H9 (cell line): ENCODE measurements at regions not wholly inside any gene's neighbourhood (a gene's known extent, or its start where the extent isn't known, plus 50 kb on each side); places are given as distances from the start of the nearest gene placed in this dataset.

Source experiments
- DNase-seq: peaks from one replicate; pipeline ENCODE4 v3.0.0-alpha.2; 2017
- H2AFZ ChIP-seq: one replicate; pipeline ENCODE4 v1.6.1; 2013; ENCODE audit warnings: mild to moderate bottlenecking, low read length, control low read depth, moderate library complexity
- H2AK5ac ChIP-seq: 2 replicates; pipeline ENCODE4 v1.6.1; 2013; ENCODE audit warnings: low read length, control low read depth, mixed read lengths; ENCODE audit not compliant: insufficient read length
- H2BK120ac ChIP-seq: one replicate; pipeline ENCODE4 v1.6.1; 2013; ENCODE audit warnings: low read depth, mild to moderate bottlenecking, low read length, control low read depth, inconsistent platforms; ENCODE audit not compliant: poor library complexity, severe bottlenecking
- H2BK12ac ChIP-seq: 2 replicates; pipeline ENCODE4 v1.6.1; 2013; ENCODE audit warnings: low read length, control low read depth, mixed read lengths, low read depth; ENCODE audit not compliant: insufficient read length
- H2BK15ac ChIP-seq: 2 replicates; pipeline ENCODE4 v1.6.1; 2013; ENCODE audit warnings: low read depth, low read length, control low read depth
- H2BK20ac ChIP-seq: one replicate; pipeline ENCODE4 v1.6.1; 2013; ENCODE audit warnings: low read depth, mild to moderate bottlenecking, low read length, control low read depth, inconsistent platforms; ENCODE audit not compliant: poor library complexity, severe bottlenecking
- H2BK5ac ChIP-seq: 2 replicates; pipeline ENCODE4 v1.6.1; 2013; ENCODE audit warnings: low read length, control low read depth, mixed read lengths; ENCODE audit not compliant: insufficient read length
- H3K14ac ChIP-seq: 2 replicates; pipeline ENCODE4 v1.6.1; 2013; ENCODE audit warnings: low read length, control low read depth; ENCODE audit not compliant: insufficient read depth
- H3K18ac ChIP-seq: 2 replicates; pipeline ENCODE4 v1.6.1; 2013; ENCODE audit warnings: low read depth, mild to moderate bottlenecking, mixed read lengths, low read length, control low read depth; ENCODE audit not compliant: insufficient read length
- H3K23ac ChIP-seq: 2 replicates; pipeline ENCODE4 v1.6.1; 2013; ENCODE audit warnings: low read length, control low read depth, mixed read lengths, low read depth; ENCODE audit not compliant: insufficient read length
- H3K23me2 ChIP-seq: 2 replicates; pipeline ENCODE4 v1.6.1; 2013; ENCODE audit warnings: low read depth, mild to moderate bottlenecking, mixed read lengths, low read length, control low read depth; ENCODE audit not compliant: insufficient read length, poor library complexity, severe bottlenecking
- H3K27ac ChIP-seq: 2 replicates; pipeline ENCODE4 v1.5.1; 2013; ENCODE audit warnings: low read length, control low read depth, mixed read lengths, low read depth; ENCODE audit not compliant: insufficient read length
- H3K27me3 ChIP-seq: 2 replicates; pipeline ENCODE4 v1.6.1; 2013; ENCODE audit warnings: low read length, control low read depth, inconsistent platforms; ENCODE audit not compliant: insufficient read depth
- H3K4ac ChIP-seq: 2 replicates; pipeline ENCODE4 v1.6.1; 2013; ENCODE audit warnings: low read depth, mild to moderate bottlenecking, control low read depth, inconsistent platforms, low read length, moderate library complexity
- H3K4me1 ChIP-seq: 2 replicates; pipeline ENCODE4 v1.6.1; 2013; ENCODE audit warnings: low read length, control low read depth, inconsistent platforms; ENCODE audit not compliant: insufficient read depth
- H3K4me2 ChIP-seq: 2 replicates; pipeline ENCODE4 v1.6.1; 2013; ENCODE audit warnings: low read length, control low read depth, mixed read lengths; ENCODE audit not compliant: insufficient read length, insufficient read depth
- H3K56ac ChIP-seq: 2 replicates; pipeline ENCODE4 v1.6.1; 2013; ENCODE audit warnings: low read depth, mild to moderate bottlenecking, mixed read lengths, low read length, control low read depth; ENCODE audit not compliant: insufficient read length
- H3K79me1 ChIP-seq: 2 replicates; pipeline ENCODE4 v1.6.1; 2013; ENCODE audit warnings: low read depth, mild to moderate bottlenecking, moderate library complexity, low read length, control low read depth, inconsistent platforms; ENCODE audit not compliant: insufficient read depth, poor library complexity, severe bottlenecking
- H3K79me2 ChIP-seq: 2 replicates; pipeline ENCODE4 v1.6.1; 2013; ENCODE audit warnings: low read length, control low read depth, inconsistent platforms; ENCODE audit not compliant: insufficient read depth
- H3K9ac ChIP-seq: 2 replicates; pipeline ENCODE4 v1.6.1; 2013; ENCODE audit warnings: low read length, control low read depth, mixed read lengths; ENCODE audit not compliant: insufficient read length; ENCODE audit errors: extremely low read depth
- H3K9me3 ChIP-seq: one replicate; pipeline ENCODE4 v1.6.1; 2013; ENCODE audit warnings: low read depth, low read length, inconsistent platforms; ENCODE audit not compliant: control insufficient read depth
- H3T11ph ChIP-seq: one replicate; pipeline ENCODE4 v1.6.1; 2013; ENCODE audit warnings: mild to moderate bottlenecking, low read length, control low read depth, inconsistent platforms
- H4K20me1 ChIP-seq: one replicate; pipeline ENCODE4 v1.6.1; 2013; ENCODE audit not compliant: control insufficient read depth, insufficient read length, insufficient read depth
- H4K5ac ChIP-seq: 2 replicates; pipeline ENCODE4 v1.6.1; 2013; ENCODE audit warnings: low read depth, mild to moderate bottlenecking, mixed read lengths, low read length, control low read depth; ENCODE audit not compliant: insufficient read length
- H4K8ac ChIP-seq: replicated peaks from 2 replicates; pipeline ENCODE4 v1.6.1; 2013; ENCODE audit warnings: low read length, control low read depth, mixed read lengths, low read depth; ENCODE audit not compliant: insufficient read length
- H4K91ac ChIP-seq: 2 replicates; pipeline ENCODE4 v1.6.1; 2013; ENCODE audit warnings: low read depth, mild to moderate bottlenecking, moderate library complexity, mixed read lengths, low read length, control low read depth; ENCODE audit not compliant: insufficient read length
- H3K27ac Mint-ChIP-seq, 3 experiments: 2 replicates in 2 of 3; 3 replicates in 1 of 3; pipeline ENCODE4 v1.8.0; 2020 to 2021; ENCODE audit warnings: mixed read lengths in 3 of 3, mild to moderate bottlenecking in 1 of 3, moderate library complexity in 1 of 3
- H3K27me3 Mint-ChIP-seq: 2 replicates; pipeline ENCODE4 v1.8.0; 2021; ENCODE audit warnings: low read depth, mild to moderate bottlenecking, moderate library complexity, mixed read lengths
- H3K36me3 Mint-ChIP-seq, 3 experiments: 2 replicates in 2 of 3; 3 replicates in 1 of 3; pipeline ENCODE4 v1.8.0; 2020 to 2021; ENCODE audit warnings: low read depth in 3 of 3, mixed read lengths in 3 of 3; ENCODE audit not compliant: insufficient read depth in 1 of 3
- H3K4me1 Mint-ChIP-seq, 2 experiments: 2 replicates each; pipeline ENCODE4 v1.8.0; 2020; ENCODE audit warnings: mixed read lengths in 2 of 2
- H3K4me3 Mint-ChIP-seq, 2 experiments: 2 replicates in 1 of 2; 3 replicates in 1 of 2; pipeline ENCODE4 v1.8.0; 2020 to 2021; ENCODE audit warnings: mild to moderate bottlenecking in 2 of 2, mixed read lengths in 2 of 2, moderate library complexity in 1 of 2
- H3K9me3 Mint-ChIP-seq, 2 experiments: 2 replicates in 1 of 2; 3 replicates in 1 of 2; pipeline ENCODE4 v1.8.0; 2020; ENCODE audit warnings: mild to moderate bottlenecking in 2 of 2, mixed read lengths in 2 of 2, moderate library complexity in 1 of 2
- CTCF ChIP-seq: fragments of 200-600 bp; sonication (generic); conservative IDR thresholded peaks from 3 replicates; pipeline ENCODE4 v1.8.0; 2021; ENCODE audit warnings: antibody characterized with exemption, mild to moderate bottlenecking
- WGBS: extraction: QIAGEN DNeasy Blood & Tissue Kit; methylation state at CpG from one replicate; pipeline ENCODE4 v1.1.7; 2013; ENCODE audit warnings: missing lambda C conversion rate, low lambda C conversion rate, mixed read lengths; ENCODE audit not compliant: insufficient read length; ENCODE audit errors: extremely low coverage; 5-methylcytosine and 5-hydroxymethylcytosine counted together

GRCh38 chr1:57860931-57861565 lies 437.2 kb upstream of the DAB1 start:
- H3K4me3 Mint-ChIP-seq, result no peak overlapping the region
- no peak overlapping the region for H3K18ac ChIP-seq
- H3K79me1 ChIP-seq, result no peaks in the 10 kb centered on the region
- H2AK5ac ChIP-seq, result no peak overlapping the region
- H3K4me1 ChIP-seq, result peaks cover 6% of the 10 kb centered on the region; the same call in 1 of the 2 replicates
- H3K27me3 Mint-ChIP-seq, result no peaks in the 10 kb centered on the region
- no peak overlapping the region for H2BK120ac ChIP-seq
- H2AFZ ChIP-seq, result no peak overlapping the region
- no peak overlapping the region for H2BK12ac ChIP-seq
- no peak overlapping the region; a peak in 1 of 7 replicates for H3K27ac Mint-ChIP-seq
- H4K20me1 ChIP-seq, result no peaks in the 10 kb centered on the region
- H3K36me3 Mint-ChIP-seq, result no peaks in the 10 kb centered on the region
- TF ChIP-seq CTCF, result no peak
- H3K23me2 ChIP-seq, result no peaks in the 10 kb centered on the region
- peaks cover 12 to 19% of the 10 kb centered on the region in 2 experiments for H3K4me1 Mint-ChIP-seq
- no peak overlapping the region for H2BK20ac ChIP-seq
- no peak overlapping the region for H3T11ph ChIP-seq
- H3K23ac ChIP-seq, result no peak overlapping the region
- H2BK15ac ChIP-seq, result no peak overlapping the region
- H3K9me3 ChIP-seq, result no peaks in the 10 kb centered on the region
- no peaks in the 10 kb centered on the region for H3K9me3 Mint-ChIP-seq
- no peak overlapping the region for H3K4me2 ChIP-seq
- WGBS, result no CpG with 5 or more reads among the region's 5 CpGs
- H3K27ac ChIP-seq, result no peak overlapping the region
- no peak for DNase-seq
- no peak overlapping the region for H4K91ac ChIP-seq
- no peak overlapping the region for H3K56ac ChIP-seq
- no peak overlapping the region for H3K4ac ChIP-seq
- no peak overlapping the region for H4K8ac ChIP-seq
- no peak overlapping the region for H2BK5ac ChIP-seq
- no peak overlapping the region for H3K9ac ChIP-seq
- H3K27me3 ChIP-seq, result no peaks in the 10 kb centered on the region
- no peaks in the 10 kb centered on the region for H3K79me2 ChIP-seq
- H4K5ac ChIP-seq, result no peak overlapping the region
- no peak overlapping the region for H3K14ac ChIP-seq
